HEK293 (cell line): ENCODE measurements at regions not wholly inside any gene's neighbourhood (a gene's known extent, or its start where the extent isn't known, plus 50 kb on each side); places are given as distances from the start of the nearest gene placed in this dataset.
"Not testable (repeated sequence)": the region's sequence is repeated elsewhere in the genome, so short reads cannot be mapped to it uniquely, and the experiment has no call there.

Source experiments
- CTCF ChIA-PET: fragments of 350-600 bp; formaldehyde crosslinking; extraction: SDS; loops from one replicate; lab custom pipeline; 2021; ENCODE audit warnings: antibody characterized with exemption; lab: Yijun Ruan, JAX
- POLR2A ChIA-PET: fragments of 300-600 bp; formaldehyde crosslinking; extraction: SDS; loops from one replicate; lab custom pipeline; 2020; ENCODE audit warnings: antibody characterized with exemption, inconsistent platforms; lab: Yijun Ruan, JAX
- H3K27ac ChIP-seq: fragments of 200-500 bp; sonication (Bioruptor generic); 2 replicates; pipeline ENCODE4 v1.5.1; 2014; ENCODE audit warnings: low read depth, low read length, control low read depth, inconsistent platforms; ENCODE audit errors: extremely low read depth
- H3K36me3 ChIP-seq, 2 experiments: fragments of 200-500 bp in 1 of 2; sonication (Bioruptor generic) in 1 of 2; 1 replicate in 1 of 2; 2 replicates in 1 of 2; pipeline ENCODE4 v1.5.1; 2014 to 2017; ENCODE audit warnings: inconsistent platforms in 2 of 2, low read length in 2 of 2; ENCODE audit not compliant: control insufficient read depth in 2 of 2, insufficient read depth in 1 of 2
- H3K4me1 ChIP-seq: fragments of 200-500 bp; sonication (Bioruptor generic); 2 replicates; pipeline ENCODE4 v1.5.1; 2014; ENCODE audit warnings: mild to moderate bottlenecking, low read length, inconsistent platforms; ENCODE audit not compliant: control insufficient read depth, insufficient read depth
- H3K4me3 ChIP-seq: 2 replicates; pipeline ENCODE4 v1.5.1; 2011; ENCODE audit warnings: low read depth, mild to moderate bottlenecking, control low read depth, low read length, moderate library complexity
- H3K9me3 ChIP-seq: fragments of 200-500 bp; sonication (Bioruptor generic); 2 replicates; pipeline ENCODE4 v1.5.1; 2014; ENCODE audit warnings: low read depth, low read length, inconsistent platforms; ENCODE audit not compliant: control insufficient read depth, insufficient read depth
- ELK4 ChIP-seq: IDR thresholded peaks from 2 replicates; pipeline ENCODE4 v1.6.1; 2011; ENCODE audit warnings: mild to moderate bottlenecking, low read depth, low read length, borderline replicate concordance
- FEZF1 ChIP-seq: fragments of 450-650 bp; formaldehyde crosslinking; IDR thresholded peaks from 2 replicates; pipeline ENCODE4 v1.5.1; 2016; ENCODE audit warnings: missing biosample characterization, missing genetic modification characterization
- GFI1B ChIP-seq: fragments of 450-650 bp; formaldehyde crosslinking; IDR thresholded peaks from 2 replicates; pipeline ENCODE4 v1.5.1; 2016; ENCODE audit warnings: missing biosample characterization, missing genetic modification characterization
- KLF16 ChIP-seq: fragments of 450-650 bp; formaldehyde crosslinking; IDR thresholded peaks from 2 replicates; pipeline ENCODE4 v1.5.1; 2017; ENCODE audit warnings: missing biosample characterization, missing genetic modification characterization
- KLF7 ChIP-seq: fragments of 450-650 bp; formaldehyde crosslinking; IDR thresholded peaks from 2 replicates; pipeline ENCODE4 v1.5.1; 2016; ENCODE audit warnings: missing biosample characterization, missing genetic modification characterization, borderline replicate concordance
- PRDM6 ChIP-seq: fragments of 450-650 bp; formaldehyde crosslinking; IDR thresholded peaks from 2 replicates; pipeline ENCODE4 v1.5.1; 2017; ENCODE audit warnings: missing biosample characterization, missing genetic modification characterization
- WT1 ChIP-seq: fragments of 450-650 bp; formaldehyde crosslinking; IDR thresholded peaks from 2 replicates; pipeline ENCODE4 v1.5.1; 2016; ENCODE audit warnings: missing biosample characterization, missing genetic modification characterization
- ZBTB26 ChIP-seq: fragments of 450-650 bp; formaldehyde crosslinking; optimal IDR thresholded peaks from 2 replicates; pipeline ENCODE3; 2016; ENCODE audit warnings: missing biosample characterization, mild to moderate bottlenecking, missing genetic modification characterization
- ZFHX2 ChIP-seq: fragments of 450-650 bp; formaldehyde crosslinking; conservative IDR thresholded peaks from 2 replicates; pipeline ENCODE4 v1.5.1; 2016; ENCODE audit warnings: missing biosample characterization, missing genetic modification characterization
- ZFP3 ChIP-seq: fragments of 450-650 bp; formaldehyde crosslinking; IDR thresholded peaks from 2 replicates; pipeline ENCODE4 v1.5.1; 2016; ENCODE audit warnings: low read depth, missing biosample characterization, missing genetic modification characterization
- ZNF169 ChIP-seq: fragments of 450-650 bp; formaldehyde crosslinking; IDR thresholded peaks from 2 replicates; pipeline ENCODE4 v1.5.1; 2016; ENCODE audit warnings: missing biosample characterization, missing genetic modification characterization
- ZNF341 ChIP-seq: fragments of 450-650 bp; formaldehyde crosslinking; IDR thresholded peaks from 2 replicates; pipeline ENCODE4; 2016; ENCODE audit warnings: low read depth, missing biosample characterization, missing genetic modification characterization
- ZNF362 ChIP-seq: fragments of 450-650 bp; formaldehyde crosslinking; IDR thresholded peaks from 2 replicates; pipeline ENCODE4 v1.5.1; 2016; ENCODE audit warnings: missing biosample characterization, missing genetic modification characterization
- ZNF510 ChIP-seq: fragments of 450-650 bp; formaldehyde crosslinking; IDR thresholded peaks from 2 replicates; pipeline ENCODE4 v1.5.1; 2018; ENCODE audit warnings: mild to moderate bottlenecking, missing genetic modification characterization, missing biosample characterization; ENCODE audit not compliant: insufficient replicate concordance
- ZNF530 ChIP-seq: fragments of 450-650 bp; formaldehyde crosslinking; IDR thresholded peaks from 2 replicates; pipeline ENCODE4 v1.5.1; 2016; ENCODE audit warnings: low read depth, missing biosample characterization, missing genetic modification characterization
- ZNF561 ChIP-seq: fragments of 450-650 bp; IDR thresholded peaks from 2 replicates; pipeline ENCODE4 v1.5.1; 2018; ENCODE audit warnings: missing biosample characterization, missing genetic modification characterization, borderline replicate concordance
- ZNF580 ChIP-seq: fragments of 450-650 bp; formaldehyde crosslinking; IDR thresholded peaks from 2 replicates; pipeline ENCODE4 v1.5.1; 2016; ENCODE audit warnings: missing biosample characterization, missing genetic modification characterization
- ZNF621 ChIP-seq: fragments of 450-650 bp; formaldehyde crosslinking; IDR thresholded peaks from 2 replicates; pipeline ENCODE4 v1.5.1; 2017; ENCODE audit warnings: missing biosample characterization, missing genetic modification characterization
- ZNF645 ChIP-seq: fragments of 450-650 bp; formaldehyde crosslinking; IDR thresholded peaks from 2 replicates; pipeline ENCODE4; 2016; ENCODE audit warnings: missing biosample characterization, missing genetic modification characterization

GRCh38 chr3:98692787-98693473, 70.2 kb upstream of the ST3GAL6 start (continued):
- TF ChIP-seq ZNF645 (tag by site-specific recombination), result no peak
- no peak for TF ChIP-seq ZFHX2
- no peak for TF ChIP-seq ZNF362 (tag by site-specific recombination)
- no peak for TF ChIP-seq ELK4

GRCh38 chr3:98695796-98696195, 67.3 kb upstream of the ST3GAL6 start:
- no peak for TF ChIP-seq ZNF341 (tag by site-specific recombination)
- TF ChIP-seq KLF7 (tag by site-specific recombination), result no peak
- TF ChIP-seq WT1 (tag by site-specific recombination), result no peak
- no peak for TF ChIP-seq ZFP3 (tag by site-specific recombination)
- TF ChIP-seq ZBTB26 (tag by site-specific recombination), result no peak
- TF ChIP-seq GFI1B (tag by site-specific recombination), result no peak
- no peak for TF ChIP-seq ZNF510 (tag by site-specific recombination)
- TF ChIP-seq ZNF621, result no peak
- TF ChIP-seq ZNF530 (tag by site-specific recombination), result no peak
- no peak for TF ChIP-seq ZNF169
- TF ChIP-seq ZNF580 (tag by site-specific recombination), result no peak
- no peak for TF ChIP-seq FEZF1 (tag by site-specific recombination)
- TF ChIP-seq PRDM6 (tag by site-specific recombination), result no peak
- no peak for TF ChIP-seq ZNF561
- no peak for TF ChIP-seq KLF16 (tag by site-specific recombination)
- Histone ChIP-seq H3K4me3 (no peak overlapping the region), H3K36me3 (no peaks in the 10 kb centered on the region), H3K27ac (no peak overlapping the region), H3K9me3 (no peaks in the 10 kb centered on the region), H3K4me1 (no peaks in the 10 kb centered on the region)
- POLR2A ChIA-PET, result no interaction called here
- CTCF ChIA-PET, result no interaction called here

- H3K9me3 ChIP-seq, H3K4me1 ChIP-seq, CTCF ChIA-PET, POLR2A ChIA-PET, H3K4me3 ChIP-seq, H3K36me3 ChIP-seq, H3K27ac ChIP-seq: not testable (repeated sequence)
These were observed 66.8 kb upstream of the ST3GAL6 start for GRCh38 chr3:98696296-98696695.
